ENCODE measurements at regions not wholly inside any gene's neighbourhood (a gene's known extent, or its start where the extent isn't known, plus 50 kb on each side); places are given as distances from the start of the nearest gene placed in this dataset.

DNA sequence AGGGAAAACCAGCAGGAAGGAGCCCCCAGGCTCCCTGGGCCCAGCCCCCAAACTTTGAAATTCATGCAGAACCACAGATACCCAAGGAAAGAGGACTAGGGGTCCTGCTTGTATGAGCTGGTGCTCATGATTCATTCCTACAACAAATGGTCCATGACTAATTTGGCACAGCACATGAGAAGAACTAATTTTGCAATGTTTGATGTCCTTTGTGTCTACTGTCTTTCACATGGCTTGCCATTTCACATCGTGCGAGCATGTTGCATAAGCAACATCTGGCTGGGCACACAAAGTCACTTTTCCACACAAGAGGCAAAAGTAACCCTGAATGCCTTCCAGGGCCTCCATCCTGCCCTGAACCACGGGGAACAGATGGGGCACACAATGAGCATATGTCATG, 149.6 kb upstream of the APCDD1 start:
- Histone ChIP-seq H3K4me1 (ENCODE audit: control insufficient read depth, insufficient read depth, low read length) (no peaks in the 10 kb centered on the region), H3K27ac (ENCODE audit: low read length) (no peak overlapping the region), H3K9me3 (ENCODE audit: control insufficient read depth, low read length) (no peaks in the 10 kb centered on the region), H3K27me3 (ENCODE audit: control insufficient read depth, insufficient read depth) (no peaks in the 10 kb centered on the region), H3K4me3 (ENCODE audit: low read length) (no peak overlapping the region)
- intact Hi-C loops (cut with DNase I) = no loop called here
- peak; percentile 55 to 81 for ATAC-seq
- 60% methylated on average over 3 of the region's 3 CpGs for WGBS
- peak in 1 of 3 donors; percentile 66 for DNase-seq

- ATAC-seq = no peak
- H3K27ac ChIP-seq (ENCODE audit: low read length) = no peak overlapping the region
- H3K27me3 ChIP-seq (ENCODE audit: control insufficient read depth, insufficient read depth) = no peaks in the 10 kb centered on the region
- no peak for DNase-seq
- no peaks in the 10 kb centered on the region for H3K9me3 ChIP-seq (ENCODE audit: control insufficient read depth, low read length)
- 97% methylated on average over 2 of the region's 2 CpGs for WGBS
- no peaks in the 10 kb centered on the region for H3K4me1 ChIP-seq (ENCODE audit: control insufficient read depth, insufficient read depth, low read length)
- no peak overlapping the region for H3K4me3 ChIP-seq (ENCODE audit: low read length)
- intact Hi-C loops (cut with DNase I) = no loop called here
Observed at GRCh38 chr18:10306779-10307178, 147.7 kb upstream of the APCDD1 start.

- Histone ChIP-seq H3K9me3 (ENCODE audit: control insufficient read depth, low read length) (no peaks in the 10 kb centered on the region), H3K4me1 (ENCODE audit: control insufficient read depth, insufficient read depth, low read length) (no peaks in the 10 kb centered on the region), H3K27ac (ENCODE audit: low read length) (no peak overlapping the region), H3K27me3 (ENCODE audit: control insufficient read depth, insufficient read depth) (no peaks in the 10 kb centered on the region), H3K4me3 (ENCODE audit: low read length) (no peak overlapping the region)
- 75% methylated on average over 2 of the region's 2 CpGs for WGBS
- intact Hi-C loops (cut with DNase I) = no loop called here
- DNase-seq (no peak), ATAC-seq (no peak)
Observed at GRCh38 chr18:10308154-10308553, 146.3 kb upstream of the APCDD1 start.

DNA sequence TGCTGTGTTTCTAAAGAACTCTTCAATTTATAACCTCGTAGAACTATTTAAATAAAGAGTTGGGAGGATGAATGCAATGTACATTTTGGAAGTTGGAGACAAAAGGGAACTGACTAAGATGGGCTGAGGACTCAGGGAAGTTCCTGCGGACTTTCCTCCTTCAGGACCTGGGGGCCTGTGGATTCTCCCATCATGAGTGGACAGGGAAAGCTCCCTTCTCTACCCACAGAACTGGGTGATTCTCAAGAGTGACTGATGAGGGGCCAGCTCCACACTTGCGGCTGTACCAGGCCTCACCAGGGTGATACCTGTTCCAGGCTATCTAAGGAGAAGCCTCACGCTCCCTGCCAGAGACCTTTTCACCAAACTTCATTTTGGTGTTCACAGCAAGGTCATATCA, 143.8 kb upstream of the APCDD1 start:
- WGBS = 97% methylated on average over 4 of the region's 4 CpGs
- DNase-seq (no peak), ATAC-seq (no peak)
- Histone ChIP-seq H3K9me3 (ENCODE audit: control insufficient read depth, low read length) (no peaks in the 10 kb centered on the region), H3K27me3 (ENCODE audit: control insufficient read depth, insufficient read depth) (no peaks in the 10 kb centered on the region), H3K27ac (ENCODE audit: low read length) (no peak overlapping the region), H3K4me3 (ENCODE audit: low read length) (no peak overlapping the region), H3K4me1 (ENCODE audit: control insufficient read depth, insufficient read depth, low read length) (no peaks in the 10 kb centered on the region)
- intact Hi-C loops (cut with DNase I) = no loop called here

- intact Hi-C loops (cut with DNase I) = no loop called here
- H3K4me1 ChIP-seq (ENCODE audit: control insufficient read depth, insufficient read depth, low read length) = no peaks in the 10 kb centered on the region
- H3K27ac ChIP-seq (ENCODE audit: low read length) = no peak overlapping the region
- 82% methylated on average over 5 of the region's 5 CpGs for WGBS
- H3K27me3 ChIP-seq (ENCODE audit: control insufficient read depth, insufficient read depth) = no peaks in the 10 kb centered on the region
- no peak overlapping the region for H3K4me3 ChIP-seq (ENCODE audit: low read length)
- H3K9me3 ChIP-seq (ENCODE audit: control insufficient read depth, low read length) = no peaks in the 10 kb centered on the region
- ATAC-seq (no peak), DNase-seq (no peak)
Observed at GRCh38 chr18:10312326-10313015, 142.0 kb upstream of the APCDD1 start.

DNA sequence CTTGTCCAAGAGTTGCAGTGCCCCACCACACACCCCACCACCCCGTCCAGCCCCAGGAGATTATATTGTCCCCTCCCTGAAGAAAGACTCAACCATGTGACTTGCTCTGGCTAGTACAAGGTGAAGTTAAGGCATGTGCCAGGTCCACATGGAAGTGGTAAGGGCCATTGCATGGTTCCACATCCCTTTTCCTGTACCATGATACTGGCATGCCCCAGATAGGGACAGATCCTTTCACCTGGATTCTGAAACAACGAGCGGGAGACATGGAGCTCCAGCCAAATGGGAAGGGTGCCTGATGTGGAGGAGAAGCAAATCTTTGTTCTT, 141.5 kb upstream of the APCDD1 start:
- H3K27me3 ChIP-seq (ENCODE audit: control insufficient read depth, insufficient read depth) = no peaks in the 10 kb centered on the region
- no peak overlapping the region for H3K4me3 ChIP-seq (ENCODE audit: low read length)
- no peaks in the 10 kb centered on the region for H3K9me3 ChIP-seq (ENCODE audit: control insufficient read depth, low read length)
- H3K27ac ChIP-seq (ENCODE audit: low read length) = no peak overlapping the region
- no peaks in the 10 kb centered on the region for H3K4me1 ChIP-seq (ENCODE audit: control insufficient read depth, insufficient read depth, low read length)
- intact Hi-C loops (cut with DNase I) = no loop called here
- ATAC-seq = no peak
- DNase-seq = no peak
- whole genome bisulfite sequencing = 95% methylated on average over 3 of the region's 3 CpGs

DNA sequence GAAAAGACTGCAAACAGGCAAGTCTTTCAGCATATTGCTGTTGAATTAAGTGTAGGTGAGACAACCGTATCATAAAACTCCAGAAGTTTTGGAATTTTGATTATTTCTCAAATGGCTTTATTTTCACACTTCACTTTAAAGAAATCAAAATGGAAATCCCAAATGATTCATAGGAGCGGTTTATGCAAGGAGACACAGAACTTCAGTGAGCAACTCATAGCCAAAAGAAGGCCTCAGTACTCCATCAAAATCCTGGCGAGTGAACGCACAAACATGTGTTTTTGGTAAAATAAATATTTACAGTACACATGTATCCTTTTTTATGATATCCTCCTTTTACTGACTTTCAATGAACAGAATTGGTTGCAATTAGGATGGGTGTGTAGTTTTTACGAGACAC, 140.4 kb upstream of the APCDD1 start:
- H3K4me1 ChIP-seq (ENCODE audit: control insufficient read depth, insufficient read depth, low read length) = no peaks in the 10 kb centered on the region
- H3K27ac ChIP-seq (ENCODE audit: low read length) = no peak overlapping the region
- ATAC-seq (no peak), DNase-seq (no peak)
- no peak overlapping the region for H3K4me3 ChIP-seq (ENCODE audit: low read length)
- 98% methylated on average over 5 of the region's 5 CpGs for WGBS
- H3K27me3 ChIP-seq (ENCODE audit: control insufficient read depth, insufficient read depth) = no peaks in the 10 kb centered on the region
- H3K9me3 ChIP-seq (ENCODE audit: control insufficient read depth, low read length) = no peaks in the 10 kb centered on the region
- intact Hi-C loops (cut with DNase I) = no loop called here

- intact Hi-C loops (cut with DNase I) = no loop called here
- ATAC-seq = no peak
- Histone ChIP-seq H3K27me3 (ENCODE audit: control insufficient read depth, insufficient read depth) (no peaks in the 10 kb centered on the region), H3K4me3 (ENCODE audit: low read length) (no peak overlapping the region), H3K27ac (ENCODE audit: low read length) (no peak overlapping the region), H3K9me3 (ENCODE audit: control insufficient read depth, low read length) (no peaks in the 10 kb centered on the region), H3K4me1 (ENCODE audit: control insufficient read depth, insufficient read depth, low read length) (no peaks in the 10 kb centered on the region)
- no peak for DNase-seq
- WGBS = 75% methylated on average over 1 of the region's 1 CpG
Observed at GRCh38 chr18:10315522-10315921, 138.9 kb upstream of the APCDD1 start.

DNA sequence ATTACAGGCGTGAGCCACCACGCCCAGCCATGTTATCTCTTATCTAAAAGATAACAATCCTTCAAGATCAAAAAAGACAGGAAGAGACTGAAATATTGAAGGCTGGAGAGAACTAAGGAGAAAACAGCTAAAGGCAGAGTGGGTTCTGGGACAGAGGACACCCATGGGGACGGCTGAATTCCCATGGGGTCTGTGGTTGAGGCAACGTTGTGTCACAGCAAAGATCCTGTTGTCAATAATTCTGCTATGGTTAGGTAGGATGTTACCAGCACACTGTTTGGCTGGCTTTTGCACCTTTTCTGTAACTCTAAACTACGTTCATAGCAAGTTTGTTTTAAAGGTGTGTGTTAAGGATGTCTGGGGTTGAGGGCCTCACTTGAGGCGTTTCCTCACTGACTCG, 137.7 kb upstream of the APCDD1 start:
- no peak for DNase-seq
- intact Hi-C loops (cut with DNase I) = no loop called here
- 85% methylated on average over 7 of the region's 7 CpGs for WGBS
- Histone ChIP-seq H3K9me3 (ENCODE audit: control insufficient read depth, low read length) (no peaks in the 10 kb centered on the region), H3K4me1 (ENCODE audit: control insufficient read depth, insufficient read depth, low read length) (no peaks in the 10 kb centered on the region), H3K4me3 (ENCODE audit: low read length) (no peak overlapping the region), H3K27ac (ENCODE audit: low read length) (no peak overlapping the region), H3K27me3 (ENCODE audit: control insufficient read depth, insufficient read depth) (no peaks in the 10 kb centered on the region)
- ATAC-seq = no peak

- H3K4me1 ChIP-seq (ENCODE audit: control insufficient read depth, insufficient read depth, low read length) = no peaks in the 10 kb centered on the region
- H3K27me3 ChIP-seq (ENCODE audit: control insufficient read depth, insufficient read depth) = no peaks in the 10 kb centered on the region
- no peak for DNase-seq
- ATAC-seq = no peak
- H3K4me3 ChIP-seq (ENCODE audit: low read length) = no peak overlapping the region
- no peak overlapping the region for H3K27ac ChIP-seq (ENCODE audit: low read length)
- WGBS = 76% methylated on average over 6 of the region's 6 CpGs
- intact Hi-C loops (cut with DNase I) = no loop called here
- no peaks in the 10 kb centered on the region for H3K9me3 ChIP-seq (ENCODE audit: control insufficient read depth, low read length)
Observed at GRCh38 chr18:10317864-10318690, 136.4 kb upstream of the APCDD1 start.

GRCh38 chr18:10318691-10318970, 135.8 kb upstream of the APCDD1 start:
- ATAC-seq = peak in 1 of 2 donors; percentile 43
- DNase-seq = no peak
- WGBS = 49% methylated on average over 3 of the region's 3 CpGs
- intact Hi-C loops (cut with DNase I) = no loop called here
- Histone ChIP-seq H3K27ac (ENCODE audit: low read length) (no peak overlapping the region), H3K27me3 (ENCODE audit: control insufficient read depth, insufficient read depth) (no peaks in the 10 kb centered on the region), H3K4me3 (ENCODE audit: low read length) (no peak overlapping the region), H3K4me1 (ENCODE audit: control insufficient read depth, insufficient read depth, low read length) (no peaks in the 10 kb centered on the region), H3K9me3 (ENCODE audit: control insufficient read depth, low read length) (no peaks in the 10 kb centered on the region)

- Histone ChIP-seq H3K9me3 (ENCODE audit: control insufficient read depth, low read length) (no peaks in the 10 kb centered on the region), H3K27ac (ENCODE audit: low read length) (no peak overlapping the region), H3K4me3 (ENCODE audit: low read length) (no peak overlapping the region), H3K4me1 (ENCODE audit: control insufficient read depth, insufficient read depth, low read length) (no peaks in the 10 kb centered on the region), H3K27me3 (ENCODE audit: control insufficient read depth, insufficient read depth) (no peaks in the 10 kb centered on the region)
- 82% methylated on average over 2 of the region's 2 CpGs for WGBS
- ATAC-seq (no peak), DNase-seq (no peak)
- intact Hi-C loops (cut with DNase I) = no loop called here
Observed at GRCh38 chr18:10319026-10319425, 135.4 kb upstream of the APCDD1 start.

Data from right cardiac atrium (tissue), 5 donors.